Glutamatergic neuron (in vitro differentiated cells): ENCODE measurements at regions not wholly inside any gene's neighbourhood (a gene's known extent, or its start where the extent isn't known, plus 50 kb on each side); places are given as distances from the start of the nearest gene placed in this dataset.

Source experiments
- DNase-seq: peaks from one replicate; pipeline ENCODE4 v3.0.0; 2022
- H3K27ac Mint-ChIP-seq: one replicate; pipeline ENCODE4 v1.8.0; 2020; ENCODE audit warnings: mild to moderate bottlenecking, mixed read lengths, inconsistent platforms; ENCODE audit not compliant: unreplicated experiment
- H3K27me3 Mint-ChIP-seq: one replicate; pipeline ENCODE4 v1.8.0; 2020; ENCODE audit warnings: mild to moderate bottlenecking, moderate library complexity, mixed read lengths, inconsistent platforms; ENCODE audit not compliant: unreplicated experiment
- H3K36me3 Mint-ChIP-seq: one replicate; pipeline ENCODE4 v1.8.0; 2020; ENCODE audit warnings: mild to moderate bottlenecking, mixed read lengths, inconsistent platforms; ENCODE audit not compliant: unreplicated experiment
- H3K4me1 Mint-ChIP-seq: one replicate; pipeline ENCODE4 v1.8.0; 2020; ENCODE audit warnings: mild to moderate bottlenecking, low read depth, mixed read lengths, inconsistent platforms; ENCODE audit not compliant: unreplicated experiment
- H3K4me3 Mint-ChIP-seq: one replicate; pipeline ENCODE4 v1.8.0; 2020; ENCODE audit warnings: mild to moderate bottlenecking, mixed read lengths, inconsistent platforms; ENCODE audit not compliant: unreplicated experiment
- H3K9me3 Mint-ChIP-seq: one replicate; pipeline ENCODE4 v1.8.0; 2020; ENCODE audit warnings: mild to moderate bottlenecking, moderate library complexity, mixed read lengths, inconsistent platforms; ENCODE audit not compliant: unreplicated experiment
- TF ChIP-seq, protein P1 (sequence below): fragments of 200-600 bp; sonication (generic); IDR thresholded peaks from one replicate; pipeline ENCODE4 v1.5.0; 2021; ENCODE audit not compliant: partially characterized antibody, unreplicated experiment

DNA sequence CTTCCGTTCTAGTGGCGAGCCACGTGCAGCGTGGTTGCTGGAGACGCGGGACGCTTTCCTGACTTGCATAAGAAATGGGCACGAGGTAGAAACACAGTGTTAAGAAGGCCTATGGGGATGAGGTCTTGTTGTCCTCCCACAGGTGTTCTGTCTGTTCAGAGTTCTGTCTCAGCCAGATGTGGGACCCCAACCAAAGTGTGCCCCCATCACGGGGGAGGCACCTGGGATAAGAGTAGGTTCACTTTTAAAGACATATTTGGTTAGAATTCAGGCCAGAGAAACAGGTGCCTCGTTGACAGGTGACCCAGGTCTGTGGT lies 56.0 kb upstream of the PITRM1 start:
- Mint-ChIP-seq H3K9me3 (peaks cover 2% of the 10 kb centered on the region), H3K4me1 (peaks cover 6% of the 10 kb centered on the region), H3K27me3 (peaks cover 2% of the 10 kb centered on the region), H3K27ac (no peak overlapping the region), H3K4me3 (no peak overlapping the region), H3K36me3 (peaks cover 4% of the 10 kb centered on the region)
- TF ChIP-seq, protein P1, sequence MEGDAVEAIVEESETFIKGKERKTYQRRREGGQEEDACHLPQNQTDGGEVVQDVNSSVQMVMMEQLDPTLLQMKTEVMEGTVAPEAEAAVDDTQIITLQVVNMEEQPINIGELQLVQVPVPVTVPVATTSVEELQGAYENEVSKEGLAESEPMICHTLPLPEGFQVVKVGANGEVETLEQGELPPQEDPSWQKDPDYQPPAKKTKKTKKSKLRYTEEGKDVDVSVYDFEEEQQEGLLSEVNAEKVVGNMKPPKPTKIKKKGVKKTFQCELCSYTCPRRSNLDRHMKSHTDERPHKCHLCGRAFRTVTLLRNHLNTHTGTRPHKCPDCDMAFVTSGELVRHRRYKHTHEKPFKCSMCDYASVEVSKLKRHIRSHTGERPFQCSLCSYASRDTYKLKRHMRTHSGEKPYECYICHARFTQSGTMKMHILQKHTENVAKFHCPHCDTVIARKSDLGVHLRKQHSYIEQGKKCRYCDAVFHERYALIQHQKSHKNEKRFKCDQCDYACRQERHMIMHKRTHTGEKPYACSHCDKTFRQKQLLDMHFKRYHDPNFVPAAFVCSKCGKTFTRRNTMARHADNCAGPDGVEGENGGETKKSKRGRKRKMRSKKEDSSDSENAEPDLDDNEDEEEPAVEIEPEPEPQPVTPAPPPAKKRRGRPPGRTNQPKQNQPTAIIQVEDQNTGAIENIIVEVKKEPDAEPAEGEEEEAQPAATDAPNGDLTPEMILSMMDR: no peak
- DNase-seq: no peak

DNA sequence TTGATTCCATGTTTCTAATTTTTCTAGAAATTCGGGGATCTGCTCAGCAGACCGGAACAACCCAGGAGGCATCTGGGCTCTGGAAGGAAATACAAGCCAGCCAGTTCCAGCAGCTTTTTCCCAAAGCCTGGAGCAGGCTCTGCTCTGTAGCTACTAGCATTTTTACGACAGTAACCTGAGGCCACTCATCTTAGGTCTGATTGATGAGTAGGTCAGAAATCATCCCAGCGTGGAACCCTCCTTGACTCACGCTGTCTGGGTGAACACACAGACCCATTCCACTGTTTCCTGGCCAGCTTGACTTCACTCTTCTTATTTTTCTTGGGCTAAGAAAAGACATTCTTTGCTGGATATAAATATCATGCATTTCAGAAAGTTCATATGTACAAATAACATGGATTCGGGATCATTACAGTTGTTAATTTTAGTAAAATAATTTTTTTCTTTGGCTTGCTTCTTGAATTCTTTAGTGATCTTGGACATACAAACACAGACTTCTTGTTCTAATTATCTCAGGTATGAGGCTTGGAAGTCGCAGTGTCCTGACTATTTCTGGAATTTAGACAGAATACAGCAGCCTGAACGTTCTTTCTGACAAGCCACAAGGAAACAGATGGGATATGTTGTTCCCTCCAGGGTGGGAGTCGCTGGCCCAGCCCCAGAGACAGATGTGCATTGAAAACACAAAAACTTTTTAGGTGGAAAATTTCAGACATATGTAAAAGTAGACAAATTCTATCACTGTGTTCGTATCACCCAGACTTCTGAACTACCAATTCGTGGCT lies 54.6 kb upstream of the PITRM1 start:
- Mint-ChIP-seq H3K36me3 (no peaks in the 10 kb centered on the region), H3K27ac (no peak overlapping the region), H3K4me3 (no peak overlapping the region), H3K27me3 (no peaks in the 10 kb centered on the region), H3K9me3 (no peaks in the 10 kb centered on the region), H3K4me1 (peaks cover 6% of the 10 kb centered on the region)
- no peak for DNase-seq
- TF ChIP-seq, protein P1: no peak

DNA sequence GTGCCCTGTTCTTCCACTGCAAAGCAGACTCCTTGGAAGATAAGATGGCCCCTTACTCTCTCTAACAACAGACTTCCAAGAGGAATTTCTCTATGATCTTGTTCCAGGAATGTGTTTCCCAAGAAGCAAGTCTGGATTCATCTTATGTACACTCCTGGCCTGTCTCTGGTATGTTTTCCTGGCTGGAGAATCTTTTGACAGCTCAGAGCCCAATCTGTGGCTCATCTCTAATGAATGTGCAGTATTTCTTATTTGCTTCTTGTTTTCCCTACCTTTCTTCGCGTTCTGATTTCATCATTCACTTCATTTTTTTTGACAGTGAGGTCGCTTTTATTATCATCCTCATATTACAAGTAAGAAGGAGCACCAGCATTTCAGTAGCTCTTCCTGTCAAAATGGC lies 53.0 kb upstream of the PITRM1 start:
- no peak overlapping the region for H3K4me3 Mint-ChIP-seq
- H3K4me1 Mint-ChIP-seq: peaks cover 6% of the 10 kb centered on the region
- DNase-seq: no peak
- H3K9me3 Mint-ChIP-seq: no peaks in the 10 kb centered on the region
- TF ChIP-seq, protein P1: no peak
- no peaks in the 10 kb centered on the region for H3K27me3 Mint-ChIP-seq
- no peak overlapping the region for H3K27ac Mint-ChIP-seq
- no peaks in the 10 kb centered on the region for H3K36me3 Mint-ChIP-seq

DNA sequence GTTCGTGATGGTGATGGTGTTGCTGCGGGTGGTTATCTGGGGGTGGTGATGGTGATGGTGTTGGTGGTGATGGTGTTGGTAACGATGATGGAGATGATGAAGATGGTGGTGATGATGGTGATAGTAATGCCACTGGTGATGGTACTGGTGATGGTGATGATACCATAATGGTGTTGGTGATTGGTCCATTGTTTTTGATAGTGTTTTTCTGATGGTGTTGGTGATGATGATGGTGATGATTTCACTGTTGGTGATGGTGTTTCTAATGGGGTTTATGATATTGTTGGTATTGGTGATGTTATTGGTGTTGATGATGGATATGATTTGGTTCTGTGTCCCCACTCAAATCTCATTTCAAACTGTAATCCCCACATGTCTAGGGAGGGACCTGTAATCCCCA lies 51.7 kb upstream of the PITRM1 start:
- H3K4me3 Mint-ChIP-seq: no peak overlapping the region
- H3K27me3 Mint-ChIP-seq: no peaks in the 10 kb centered on the region
- H3K4me1 Mint-ChIP-seq: peaks cover 6% of the 10 kb centered on the region
- DNase-seq: no peak
- no peaks in the 10 kb centered on the region for H3K9me3 Mint-ChIP-seq
- no peak overlapping the region for H3K27ac Mint-ChIP-seq
- TF ChIP-seq, protein P1: no peak
- H3K36me3 Mint-ChIP-seq: no peaks in the 10 kb centered on the region

DNA sequence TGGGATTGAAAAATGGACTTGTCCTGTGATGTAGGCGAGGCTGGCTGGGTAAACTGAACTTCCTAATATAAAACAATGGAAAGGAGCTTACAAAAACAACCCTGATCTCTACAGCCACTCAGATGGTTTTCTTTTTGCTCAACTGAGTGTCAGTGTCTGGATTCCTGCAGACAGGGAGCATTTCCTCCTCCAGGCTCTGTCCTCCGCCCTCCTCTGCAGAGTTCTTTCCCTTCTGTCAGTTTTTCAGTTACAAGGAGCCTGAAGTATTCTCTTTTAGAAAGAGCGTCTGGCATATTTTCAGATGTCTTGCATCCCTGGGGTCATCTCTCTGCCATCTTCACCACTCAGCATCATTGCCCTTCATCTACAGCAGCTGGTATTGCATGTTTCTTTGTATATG lies 50.0 kb upstream of the PITRM1 start:
- peaks cover 5% of the 10 kb centered on the region for H3K27me3 Mint-ChIP-seq
- H3K9me3 Mint-ChIP-seq: peaks cover 3% of the 10 kb centered on the region
- H3K36me3 Mint-ChIP-seq: no peaks in the 10 kb centered on the region
- no peak overlapping the region for H3K4me3 Mint-ChIP-seq
- no peak overlapping the region for H3K27ac Mint-ChIP-seq
- peaks cover 6% of the 10 kb centered on the region for H3K4me1 Mint-ChIP-seq
- TF ChIP-seq, protein P1: no peak
- DNase-seq: no peak
